H1 (cell line): ENCODE measurements at regions not wholly inside any gene's neighbourhood (a gene's known extent, or its start where the extent isn't known, plus 50 kb on each side); places are given as distances from the start of the nearest gene placed in this dataset.

Source experiments
- CHD2 ChIP-seq: IDR thresholded peaks from 2 replicates; pipeline ENCODE4 v1.6.1; 2012; ENCODE audit warnings: low read length, improper control_type of control experiment
- CTCF ChIP-seq, 3 experiments: IDR thresholded peaks; 1 replicate in 2 of 3; 2 replicates in 1 of 3; pipeline versions ENCODE4 v1.5.1 to v1.6.1; 2011; ENCODE audit warnings: low read length in 3 of 3, mild to moderate bottlenecking in 3 of 3, inconsistent platforms in 2 of 3, low read depth in 1 of 3, moderate library complexity in 1 of 3; ENCODE audit not compliant: insufficient read depth in 1 of 3; ENCODE audit errors: control extremely low read depth in 1 of 3
- EZH2 ChIP-seq: fragments of 200-600 bp; sonication (generic); IDR thresholded peaks from 2 replicates; pipeline ENCODE4 v1.7.1; 2012; ENCODE audit warnings: low read depth, mild to moderate bottlenecking, moderate library complexity, low read length, inconsistent platforms; ENCODE audit not compliant: severe bottlenecking
- POLR2A ChIP-seq, 2 experiments: IDR thresholded peaks; 1 replicate in 1 of 2; 2 replicates in 1 of 2; pipeline ENCODE4 v1.6.1; 2011; ENCODE audit warnings: low read depth in 2 of 2, low read length in 2 of 2, mild to moderate bottlenecking in 2 of 2; ENCODE audit errors: control extremely low read depth in 1 of 2
- SAP30 ChIP-seq: fragments of 300-600 bp; sonication (generic); IDR thresholded peaks from 2 replicates; pipeline ENCODE4 v1.7.1; 2012; ENCODE audit warnings: low read length, moderate library complexity, mild to moderate bottlenecking, inconsistent platforms; ENCODE audit not compliant: insufficient read depth, insufficient replicate concordance
- SRF ChIP-seq: IDR thresholded peaks from 2 replicates; pipeline ENCODE4 v1.6.1; 2011; ENCODE audit warnings: mild to moderate bottlenecking, low read depth, low read length, moderate library complexity

- no peak for TF ChIP-seq SRF
- TF ChIP-seq CTCF (IDR thresholded peaks at IDR 0.05; ENCODE audit: control extremely low read depth in 1 of 3, insufficient read depth in 1 of 3, low read depth in 1 of 3, low read length in 3 of 3) = no peak
- TF ChIP-seq POLR2A (IDR thresholded peaks at IDR 0.05; ENCODE audit: control extremely low read depth in 1 of 2, low read depth in 2 of 2, low read length in 2 of 2) = no peak
- no peak for TF ChIP-seq EZH2
- TF ChIP-seq CHD2 = no peak
- no peak for TF ChIP-seq SAP30
These were observed 155.0 kb upstream of the HNMT start for GRCh38 chr2:137809252-137809651.
